ENCODE measurements at regions not wholly inside any gene's neighbourhood (a gene's known extent, or its start where the extent isn't known, plus 50 kb on each side); places are given as distances from the start of the nearest gene placed in this dataset.
"Not testable (repeated sequence)": the region's sequence is repeated elsewhere in the genome, so short reads cannot be mapped to it uniquely, and the experiment has no call there.

DNA sequence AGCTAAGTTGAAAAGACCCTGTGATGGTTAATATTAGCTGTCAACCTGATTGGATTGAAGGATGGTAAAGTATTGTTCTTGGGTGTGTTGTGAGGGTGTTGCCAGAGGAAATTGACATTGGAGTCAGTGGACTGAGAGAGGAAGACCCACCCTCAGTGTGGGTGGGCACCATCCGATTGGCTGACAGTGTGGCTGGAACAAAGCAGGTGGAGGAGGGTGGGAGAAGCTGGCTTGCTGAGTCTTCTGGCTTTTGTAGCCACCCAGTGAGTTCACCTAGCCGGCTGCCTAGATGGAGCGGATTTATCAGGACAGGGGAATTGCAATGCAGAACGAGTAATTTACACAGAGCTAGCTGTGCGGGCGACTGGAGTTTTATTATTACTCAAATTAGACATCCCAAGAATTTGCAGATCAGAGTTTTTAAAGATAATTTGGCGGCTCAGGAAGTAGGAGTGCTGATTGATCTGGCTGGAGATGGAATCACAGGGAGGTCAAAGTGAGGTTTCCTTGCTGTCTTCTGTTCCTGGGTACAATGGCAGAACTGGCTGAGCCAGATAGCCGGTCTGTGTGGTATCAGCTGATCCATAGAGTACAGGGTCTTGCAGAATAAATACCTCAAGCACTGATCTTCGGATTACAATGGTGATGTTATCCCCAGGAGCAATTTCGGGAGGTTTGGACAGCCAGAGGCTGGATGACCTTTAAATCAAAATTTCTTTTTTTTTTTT lies 4015.1 kb upstream of the TPTE start:
- DNase-seq, H3K4me3 Mint-ChIP-seq, H3K27me3 Mint-ChIP-seq, CTCF ChIA-PET, H3K9me3 Mint-ChIP-seq, H3K4me1 Mint-ChIP-seq, H3K27ac Mint-ChIP-seq, H3K36me3 Mint-ChIP-seq: not testable (repeated sequence)

DNA sequence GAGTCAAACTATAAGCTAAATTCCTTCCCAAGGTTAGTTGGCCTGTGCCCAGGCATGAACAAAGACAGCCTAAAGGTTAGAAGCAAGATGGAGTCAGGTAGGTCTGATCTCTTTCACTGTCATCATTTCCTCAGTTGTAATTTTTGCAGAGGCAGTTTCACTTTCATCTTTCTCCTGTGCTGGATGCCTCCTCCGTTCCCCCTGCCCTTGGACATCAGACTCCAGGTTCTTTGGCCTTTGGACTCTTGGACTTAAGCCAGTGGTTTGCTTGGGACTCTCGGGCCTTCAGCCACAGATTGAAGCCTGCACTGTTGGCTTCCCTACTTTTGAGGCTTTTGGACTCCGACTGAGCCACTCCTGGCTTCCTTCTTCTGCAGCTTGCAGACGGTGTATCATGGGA lies 4013.8 kb upstream of the TPTE start:
- H3K4me3 Mint-ChIP-seq, H3K9me3 Mint-ChIP-seq, H3K4me1 Mint-ChIP-seq, H3K36me3 Mint-ChIP-seq, DNase-seq, H3K27ac Mint-ChIP-seq, CTCF ChIA-PET, H3K27me3 Mint-ChIP-seq: not testable (repeated sequence)

DNA sequence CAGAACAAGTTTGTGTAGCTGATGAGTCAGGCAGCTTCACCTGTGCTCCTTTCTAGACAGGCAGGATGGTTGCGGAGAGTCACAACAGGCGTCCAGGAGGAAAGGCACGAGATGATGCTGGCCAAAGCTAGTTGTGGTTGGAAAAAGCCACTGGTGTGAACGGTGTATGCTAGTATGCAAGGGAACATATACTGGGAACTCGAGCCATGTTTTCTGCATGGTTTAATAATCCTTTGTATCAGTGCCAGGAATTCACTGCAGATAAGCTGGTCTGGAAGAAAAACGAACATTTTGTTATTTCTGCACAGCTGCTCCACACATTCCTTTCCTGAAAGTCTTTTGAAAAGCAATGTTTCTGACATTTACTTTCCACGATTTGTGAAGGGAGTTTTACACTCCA lies 3999.6 kb upstream of the TPTE start:
- H3K4me3 Mint-ChIP-seq, DNase-seq, H3K27ac Mint-ChIP-seq, H3K36me3 Mint-ChIP-seq, H3K4me1 Mint-ChIP-seq, H3K9me3 Mint-ChIP-seq, H3K27me3 Mint-ChIP-seq, CTCF ChIA-PET: not testable (repeated sequence)

DNA sequence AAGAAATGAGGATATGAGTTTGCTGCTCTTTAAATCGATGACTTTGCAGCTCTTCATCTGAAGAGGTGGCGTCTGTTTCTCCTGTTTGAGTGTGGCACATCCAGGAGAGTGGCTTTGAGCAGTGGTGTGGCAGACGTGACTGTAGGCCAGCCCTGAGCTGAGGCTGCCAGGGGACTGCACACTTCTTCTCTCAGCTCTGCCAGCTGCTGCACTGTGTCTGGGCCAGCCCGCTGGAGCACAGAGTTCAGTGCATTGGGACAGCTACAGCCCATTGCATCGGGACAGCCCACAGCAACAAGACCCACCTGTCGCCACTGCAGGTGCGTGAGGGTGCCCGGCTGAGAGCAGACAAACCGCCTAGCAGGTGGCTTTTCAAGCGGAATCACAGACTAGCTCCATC lies 3995.2 kb upstream of the TPTE start:
- CTCF ChIA-PET, H3K27me3 Mint-ChIP-seq, H3K4me3 Mint-ChIP-seq, H3K36me3 Mint-ChIP-seq, H3K9me3 Mint-ChIP-seq, H3K27ac Mint-ChIP-seq, DNase-seq, H3K4me1 Mint-ChIP-seq: not testable (repeated sequence)

DNA sequence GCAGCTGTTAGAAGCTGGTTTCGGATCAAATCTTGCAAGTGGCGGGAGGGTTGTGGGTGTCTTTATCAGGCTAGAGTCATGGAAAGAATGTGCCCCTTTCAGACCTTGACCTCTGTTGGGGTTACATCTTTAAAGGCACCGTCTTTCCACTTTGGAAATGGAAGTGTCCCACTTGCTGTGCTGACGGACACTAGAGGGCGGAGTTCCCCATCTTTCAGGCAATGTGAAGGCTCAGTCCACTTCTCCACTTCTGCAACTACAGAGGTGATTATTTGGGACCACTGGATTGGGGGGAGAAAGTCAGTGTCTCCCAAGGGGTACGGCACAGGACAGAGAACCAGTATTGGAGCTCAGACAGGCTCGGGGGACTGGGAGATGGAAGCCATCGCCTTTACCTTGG lies 3990.7 kb upstream of the TPTE start:
- H3K27me3 Mint-ChIP-seq, CTCF ChIA-PET, H3K36me3 Mint-ChIP-seq, H3K4me3 Mint-ChIP-seq, H3K4me1 Mint-ChIP-seq, H3K9me3 Mint-ChIP-seq, H3K27ac Mint-ChIP-seq, DNase-seq: not testable (repeated sequence)

DNA sequence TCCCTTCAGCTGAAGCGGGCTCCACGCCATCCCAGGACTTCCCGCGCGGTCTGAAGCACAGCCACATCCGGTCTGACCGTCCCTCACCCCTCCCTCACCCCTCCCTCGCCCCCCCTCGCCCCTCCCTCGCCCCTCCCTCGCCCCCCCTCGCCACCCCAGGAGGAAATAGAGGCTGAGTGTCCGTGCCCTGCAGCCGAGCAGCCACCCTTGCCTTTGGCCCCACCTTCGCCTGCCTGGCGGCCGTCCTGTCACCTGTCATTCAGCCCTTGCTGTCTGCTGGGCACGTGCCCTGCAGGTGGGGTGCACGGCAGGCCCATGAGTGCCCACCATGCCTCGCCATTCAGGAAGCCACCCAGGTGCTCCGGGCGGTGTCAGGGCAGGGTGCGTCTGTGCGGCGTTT lies 3988.1 kb upstream of the TPTE start:
- CTCF ChIA-PET, H3K27ac Mint-ChIP-seq, H3K36me3 Mint-ChIP-seq, H3K4me1 Mint-ChIP-seq, H3K27me3 Mint-ChIP-seq, H3K4me3 Mint-ChIP-seq, DNase-seq, H3K9me3 Mint-ChIP-seq: not testable (repeated sequence)

DNA sequence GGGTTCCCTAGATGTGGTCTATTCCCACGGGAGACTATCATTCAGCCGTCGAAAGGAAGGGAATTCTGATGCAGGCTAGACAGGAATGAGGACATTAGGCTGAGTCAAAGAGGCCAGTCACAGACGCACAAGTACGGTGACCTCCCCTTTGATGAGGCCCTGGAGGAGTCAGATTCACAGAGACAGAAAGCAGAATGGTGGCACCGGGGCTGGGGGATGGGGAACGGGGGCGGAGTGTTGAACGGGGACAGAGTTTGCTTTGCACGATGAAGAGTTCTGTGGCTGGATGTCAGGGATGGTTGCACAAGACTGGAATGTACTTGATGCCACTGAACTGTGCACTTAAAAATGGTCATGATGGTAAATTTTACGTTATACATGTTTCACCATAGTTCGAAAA lies 3983.1 kb upstream of the TPTE start:
- not testable (repeated sequence) for DNase-seq

DNA sequence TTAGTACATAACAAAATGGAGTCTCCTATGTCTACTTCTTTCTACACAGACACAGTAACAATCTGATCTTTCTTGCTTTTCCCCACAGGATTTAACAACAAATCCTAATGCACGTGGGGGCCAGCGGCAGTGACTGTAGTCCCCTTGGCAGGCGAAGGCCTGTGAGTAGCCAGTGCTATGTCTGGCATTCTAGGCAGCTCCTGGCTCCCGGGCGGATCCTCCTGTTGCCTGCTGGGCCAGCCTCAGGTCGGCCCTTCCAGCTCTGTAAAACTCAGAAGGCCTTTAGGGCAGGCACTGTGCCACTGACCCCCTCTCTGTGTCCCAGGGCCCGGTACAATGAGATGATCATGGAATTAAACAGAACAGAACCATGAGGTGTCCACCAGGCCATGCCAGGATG lies 3981.7 kb upstream of the TPTE start:
- DNase-seq, H3K9me3 Mint-ChIP-seq, H3K27me3 Mint-ChIP-seq, H3K36me3 Mint-ChIP-seq, H3K27ac Mint-ChIP-seq, H3K4me3 Mint-ChIP-seq, H3K4me1 Mint-ChIP-seq, CTCF ChIA-PET: not testable (repeated sequence)

More for the DNA sequence above, 3983.1 kb upstream of the TPTE start:
- H3K4me1 Mint-ChIP-seq, H3K27ac Mint-ChIP-seq, H3K4me3 Mint-ChIP-seq, H3K27me3 Mint-ChIP-seq, CTCF ChIA-PET, H3K9me3 Mint-ChIP-seq, H3K36me3 Mint-ChIP-seq: not testable (repeated sequence)

DNA sequence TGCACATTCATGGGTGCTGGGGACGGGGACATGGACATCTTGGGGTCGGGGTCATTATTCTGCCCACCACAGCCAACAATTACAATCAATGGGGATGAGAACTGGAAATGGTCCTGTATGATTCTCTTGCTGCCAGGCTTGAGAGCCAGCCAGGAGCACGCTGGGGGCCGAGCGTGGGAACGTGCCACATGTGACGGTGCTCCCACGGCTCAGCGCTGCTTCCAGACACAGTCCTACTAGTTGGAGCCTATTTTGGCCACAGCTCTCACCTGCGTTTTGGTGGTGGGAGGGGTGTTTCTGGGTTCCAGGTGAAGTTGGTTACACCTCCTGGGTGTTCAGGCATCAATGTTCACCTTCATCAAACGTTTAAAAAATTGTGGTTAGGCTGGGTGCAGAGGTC lies 3980.3 kb upstream of the TPTE start:
- H3K4me1 Mint-ChIP-seq, H3K9me3 Mint-ChIP-seq, H3K27me3 Mint-ChIP-seq, H3K4me3 Mint-ChIP-seq, H3K27ac Mint-ChIP-seq, DNase-seq, CTCF ChIA-PET, H3K36me3 Mint-ChIP-seq: not testable (repeated sequence)

DNA sequence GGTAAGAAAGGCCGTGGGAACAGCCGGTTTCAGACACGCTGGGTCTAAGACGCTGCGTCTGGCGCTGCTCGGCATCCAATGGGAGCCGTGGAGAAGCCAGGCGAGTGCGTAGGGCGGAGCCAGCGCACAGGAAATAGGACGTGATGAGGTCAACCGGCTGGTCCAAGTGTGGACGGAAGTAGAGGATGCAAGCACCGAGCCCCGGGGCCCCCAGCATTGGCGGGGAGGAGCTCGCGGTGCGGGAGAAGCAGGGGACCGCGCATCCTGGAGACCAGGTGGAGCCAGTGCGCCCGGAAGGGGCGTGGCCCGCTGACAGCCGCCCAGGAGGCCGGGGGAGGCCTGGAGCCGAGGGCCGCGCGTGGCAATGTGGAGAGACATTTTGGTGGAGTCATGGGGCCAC lies 3976.1 kb upstream of the TPTE start:
- H3K4me3 Mint-ChIP-seq, DNase-seq, H3K27ac Mint-ChIP-seq, H3K27me3 Mint-ChIP-seq, CTCF ChIA-PET, H3K9me3 Mint-ChIP-seq, H3K4me1 Mint-ChIP-seq, H3K36me3 Mint-ChIP-seq: not testable (repeated sequence)

DNA sequence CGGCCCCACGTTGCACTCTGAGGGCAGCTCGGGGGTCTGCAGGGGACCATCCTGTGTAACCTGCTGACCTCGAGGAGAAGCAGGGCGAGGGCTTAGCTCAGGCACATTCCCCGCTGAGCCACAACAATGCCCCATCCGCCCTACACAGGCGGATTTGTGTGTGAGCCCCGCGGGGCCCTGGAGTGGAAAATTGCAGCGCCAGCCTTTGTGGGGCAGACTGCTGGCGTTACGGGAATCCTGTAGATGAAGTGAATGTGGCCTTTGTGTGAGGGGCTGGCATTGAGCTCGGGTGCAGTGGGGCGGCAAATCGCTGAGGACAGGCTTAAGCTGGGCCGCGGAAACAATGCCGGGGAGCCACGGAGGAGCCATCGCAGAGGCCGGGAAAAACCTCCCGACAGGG lies 3970.3 kb upstream of the TPTE start:
- CTCF ChIA-PET, H3K27ac Mint-ChIP-seq, H3K27me3 Mint-ChIP-seq, H3K4me3 Mint-ChIP-seq, H3K4me1 Mint-ChIP-seq, DNase-seq, H3K9me3 Mint-ChIP-seq, H3K36me3 Mint-ChIP-seq: not testable (repeated sequence)

DNA sequence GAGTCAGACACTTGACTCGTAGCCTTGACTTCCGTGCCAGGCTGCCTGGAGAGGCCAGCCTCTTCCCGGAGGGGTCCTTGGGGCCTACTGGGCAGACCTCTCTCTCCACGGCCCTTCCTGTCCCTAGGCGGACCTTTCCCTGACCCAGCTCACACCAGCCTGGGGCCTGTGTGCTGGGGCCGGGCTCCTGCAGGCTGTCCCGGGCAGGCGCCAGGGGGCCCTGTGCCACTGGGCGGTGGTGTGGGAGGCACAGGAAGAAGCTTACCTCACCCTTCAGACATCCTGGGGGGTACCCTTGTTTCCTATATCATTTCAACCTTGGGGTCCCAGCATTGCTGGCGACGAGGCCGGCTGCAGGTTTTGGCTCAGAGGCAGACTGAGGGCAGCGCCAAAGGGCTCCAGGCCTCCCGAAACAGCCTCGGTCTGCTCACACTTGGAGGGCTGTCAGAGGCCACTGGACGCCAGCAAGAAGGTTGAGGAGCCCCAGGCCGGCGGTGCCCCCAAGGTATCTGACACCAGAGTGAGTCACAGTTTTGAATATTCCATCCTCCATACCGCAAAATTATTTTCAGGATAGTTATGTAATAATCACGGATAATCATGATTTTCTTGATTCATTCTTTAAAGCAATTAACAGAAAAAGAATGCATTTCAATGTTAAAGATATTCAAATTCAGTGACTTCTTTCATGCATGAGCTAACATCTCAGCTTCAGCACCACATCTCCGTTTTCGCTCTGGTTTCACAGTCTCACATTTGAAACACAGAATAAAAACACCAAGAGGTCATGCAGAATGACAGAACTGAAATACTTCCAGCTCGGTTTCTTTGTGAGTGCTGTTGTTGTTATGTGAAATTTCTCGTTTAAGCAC lies 3967.6 kb upstream of the TPTE start:
- DNase-seq, H3K9me3 Mint-ChIP-seq, H3K4me3 Mint-ChIP-seq, H3K36me3 Mint-ChIP-seq, H3K27ac Mint-ChIP-seq, H3K4me1 Mint-ChIP-seq, CTCF ChIA-PET, H3K27me3 Mint-ChIP-seq: not testable (repeated sequence)

DNA sequence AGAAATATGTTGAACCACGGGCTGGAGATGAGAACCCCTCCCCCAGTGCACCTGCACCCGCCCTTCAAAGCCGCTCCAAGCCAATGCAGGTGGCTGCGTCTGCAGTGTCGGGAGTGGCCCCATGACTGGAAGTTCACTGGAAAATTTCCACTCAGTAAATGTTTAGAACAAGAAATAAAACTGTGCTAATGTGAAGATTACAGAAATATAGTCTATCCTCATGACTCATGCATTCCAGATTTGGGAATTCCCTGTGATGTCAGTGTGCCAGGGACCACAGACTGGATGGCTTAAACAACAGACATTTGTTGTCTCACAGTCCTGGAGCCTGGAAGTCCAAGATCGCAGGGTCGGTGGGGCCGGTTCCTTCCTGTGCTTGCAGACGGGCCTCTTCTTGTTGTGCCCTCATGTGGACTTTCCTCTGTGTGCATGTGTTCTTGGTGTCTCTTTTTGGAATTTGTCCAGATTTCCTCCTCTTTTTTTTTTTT lies 3967.0 kb upstream of the TPTE start:
- H3K4me3 Mint-ChIP-seq, DNase-seq, H3K9me3 Mint-ChIP-seq, H3K27ac Mint-ChIP-seq, CTCF ChIA-PET, H3K36me3 Mint-ChIP-seq, H3K4me1 Mint-ChIP-seq, H3K27me3 Mint-ChIP-seq: not testable (repeated sequence)

DNA sequence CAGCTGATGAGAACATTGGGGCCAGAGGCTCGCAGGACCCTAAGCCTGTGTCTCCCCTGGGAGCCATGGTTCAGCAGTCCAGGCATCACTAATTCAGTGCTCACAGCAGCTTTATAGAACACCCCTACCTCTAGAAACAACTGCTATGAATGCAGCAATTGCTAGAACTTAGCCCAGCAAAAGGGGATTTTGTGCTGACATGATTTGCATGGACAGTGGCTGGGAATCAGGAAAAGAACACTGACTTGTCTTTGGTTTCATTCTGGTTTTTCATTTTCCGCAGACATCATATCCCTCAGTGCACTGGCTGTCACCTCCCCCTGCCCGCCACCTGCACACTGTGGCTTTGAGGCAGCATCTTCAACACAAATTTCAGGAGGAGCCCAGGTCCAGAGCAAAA lies 3964.9 kb upstream of the TPTE start:
- H3K9me3 Mint-ChIP-seq, H3K4me1 Mint-ChIP-seq, H3K27me3 Mint-ChIP-seq, H3K4me3 Mint-ChIP-seq, CTCF ChIA-PET, DNase-seq, H3K36me3 Mint-ChIP-seq, H3K27ac Mint-ChIP-seq: not testable (repeated sequence)

DNA sequence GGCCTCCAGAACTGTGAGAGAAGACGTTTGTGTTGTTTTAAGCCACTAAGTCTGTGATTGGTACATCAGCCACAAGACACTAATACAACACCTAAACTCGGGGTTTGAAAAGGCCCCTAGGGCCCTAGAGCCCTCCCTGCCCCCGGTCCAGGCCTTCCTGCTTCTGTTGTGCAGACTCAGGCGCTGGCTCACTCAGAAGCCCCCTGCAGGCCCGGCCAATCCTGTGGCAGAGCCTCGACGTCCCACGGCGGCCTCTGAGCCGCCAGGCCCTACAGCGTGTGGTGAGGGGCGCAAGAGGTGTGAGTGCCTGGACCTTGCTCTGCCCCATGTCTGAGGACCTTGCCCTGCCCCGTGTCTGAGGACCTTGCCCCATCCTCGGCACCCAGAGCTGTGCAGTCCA lies 3964.0 kb upstream of the TPTE start:
- H3K4me1 Mint-ChIP-seq, CTCF ChIA-PET, H3K36me3 Mint-ChIP-seq, H3K27me3 Mint-ChIP-seq, H3K27ac Mint-ChIP-seq, H3K9me3 Mint-ChIP-seq, H3K4me3 Mint-ChIP-seq: not testable (repeated sequence)
- DNase-seq, result peak; percentile 0
